Suprapubic skin (tissue), 4 donors: ENCODE measurements at regions not wholly inside any gene's neighbourhood (a gene's known extent, or its start where the extent isn't known, plus 50 kb on each side); places are given as distances from the start of the nearest gene placed in this dataset.

Experiments used
- EP300 ChIP-seq: sonication (generic); formaldehyde crosslinking; IDR thresholded peaks from one replicate; pipeline ENCODE4 v1.6.1; 2017; ENCODE audit warnings: antibody characterized with exemption
- POLR2A ChIP-seq, 2 donors: fragments of 450-650 bp; IDR thresholded peaks; one replicate each; pipeline ENCODE4 v1.6.1; 2017; ENCODE audit warnings: antibody characterized with exemption in 2 of 2, mild to moderate bottlenecking in 2 of 2, moderate library complexity in 2 of 2
- POLR2AphosphoS5 ChIP-seq, 3 donors: sonication (generic); formaldehyde crosslinking; IDR thresholded peaks; one replicate each; pipeline ENCODE4 v1.6.1; 2017; ENCODE audit warnings: antibody characterized with exemption in 3 of 3
- TF ChIP-seq, protein P1 (sequence below), 2 donors: fragments of 200-600 bp in 1 of 2; fragments of 450-650 bp in 1 of 2; sonication (generic) in 1 of 2; IDR thresholded peaks; one replicate each; pipeline ENCODE4 v1.5.1; 2016 to 2019; ENCODE audit warnings: antibody characterized with exemption in 2 of 2, mild to moderate bottlenecking in 1 of 2, moderate library complexity in 1 of 2

GRCh38 chr18:73482901-73483300 is 615.1 kb upstream of the NETO1 start:
- TF ChIP-seq POLR2A (IDR thresholded peaks at IDR 0.05), result no peak
- TF ChIP-seq, protein P1, sequence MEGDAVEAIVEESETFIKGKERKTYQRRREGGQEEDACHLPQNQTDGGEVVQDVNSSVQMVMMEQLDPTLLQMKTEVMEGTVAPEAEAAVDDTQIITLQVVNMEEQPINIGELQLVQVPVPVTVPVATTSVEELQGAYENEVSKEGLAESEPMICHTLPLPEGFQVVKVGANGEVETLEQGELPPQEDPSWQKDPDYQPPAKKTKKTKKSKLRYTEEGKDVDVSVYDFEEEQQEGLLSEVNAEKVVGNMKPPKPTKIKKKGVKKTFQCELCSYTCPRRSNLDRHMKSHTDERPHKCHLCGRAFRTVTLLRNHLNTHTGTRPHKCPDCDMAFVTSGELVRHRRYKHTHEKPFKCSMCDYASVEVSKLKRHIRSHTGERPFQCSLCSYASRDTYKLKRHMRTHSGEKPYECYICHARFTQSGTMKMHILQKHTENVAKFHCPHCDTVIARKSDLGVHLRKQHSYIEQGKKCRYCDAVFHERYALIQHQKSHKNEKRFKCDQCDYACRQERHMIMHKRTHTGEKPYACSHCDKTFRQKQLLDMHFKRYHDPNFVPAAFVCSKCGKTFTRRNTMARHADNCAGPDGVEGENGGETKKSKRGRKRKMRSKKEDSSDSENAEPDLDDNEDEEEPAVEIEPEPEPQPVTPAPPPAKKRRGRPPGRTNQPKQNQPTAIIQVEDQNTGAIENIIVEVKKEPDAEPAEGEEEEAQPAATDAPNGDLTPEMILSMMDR (IDR thresholded peaks at IDR 0.05), result no peak
- TF ChIP-seq EP300, result no peak
- no peak for TF ChIP-seq POLR2AphosphoS5 (IDR thresholded peaks at IDR 0.05)
